Osteoblast (primary cell): ENCODE measurements at regions not wholly inside any gene's neighbourhood (a gene's known extent, or its start where the extent isn't known, plus 50 kb on each side); places are given as distances from the start of the nearest gene placed in this dataset.

ENCODE experiments used
- DNase-seq: peaks from one replicate; pipeline ENCODE4 v3.0.0; 2011; ENCODE audit warnings: low spot score, mixed read lengths; ENCODE audit not compliant: insufficient read length; ENCODE audit errors: missing footprints
- H2AFZ ChIP-seq: 2 replicates; pipeline ENCODE4 v1.6.0; 2011; ENCODE audit warnings: mild to moderate bottlenecking, low read length
- H3K27ac ChIP-seq: 2 replicates; pipeline ENCODE4 v1.5.1; 2011; ENCODE audit warnings: mild to moderate bottlenecking, low read depth, low read length, moderate library complexity
- H3K27me3 ChIP-seq: 2 replicates; pipeline ENCODE4 v1.6.0; 2012; ENCODE audit warnings: mild to moderate bottlenecking, control low read depth, inconsistent platforms, low read length, moderate library complexity; ENCODE audit not compliant: insufficient read depth
- H3K36me3 ChIP-seq: 2 replicates; pipeline ENCODE4 v1.5.1; 2011; ENCODE audit warnings: mild to moderate bottlenecking, low read length, control low read depth, moderate library complexity; ENCODE audit not compliant: insufficient read depth
- H3K4me1 ChIP-seq: 2 replicates; pipeline ENCODE4 v1.5.1; 2011; ENCODE audit warnings: mild to moderate bottlenecking, low read length, control low read depth, moderate library complexity; ENCODE audit not compliant: insufficient read depth
- H3K4me2 ChIP-seq: 2 replicates; pipeline ENCODE4 v1.6.0; 2011; ENCODE audit warnings: mild to moderate bottlenecking, low read length; ENCODE audit not compliant: insufficient read depth
- H3K4me3 ChIP-seq: fragments of 200-600 bp; sonication (generic); 3 replicates; pipeline ENCODE4 v1.5.1; 2012; ENCODE audit warnings: mild to moderate bottlenecking, low read length, inconsistent platforms; ENCODE audit not compliant: insufficient read depth
- H3K79me2 ChIP-seq: 2 replicates; pipeline ENCODE4 v1.6.0; 2012; ENCODE audit warnings: mild to moderate bottlenecking, low read length, control low read depth, inconsistent platforms; ENCODE audit not compliant: insufficient read depth
- H3K9me3 ChIP-seq: 2 replicates; pipeline ENCODE4 v1.5.1; 2011; ENCODE audit warnings: low read depth, low read length, control low read depth
- H4K20me1 ChIP-seq: 2 replicates; pipeline ENCODE4 v1.6.0; 2012; ENCODE audit warnings: mild to moderate bottlenecking, low read length, control low read depth; ENCODE audit not compliant: insufficient read depth
- TF ChIP-seq, protein P1 (sequence below): IDR thresholded peaks from 2 replicates; pipeline ENCODE4 v1.5.1; 2011; ENCODE audit warnings: mild to moderate bottlenecking, low read depth, low read length, moderate library complexity; ENCODE audit errors: extremely low read depth

DNA sequence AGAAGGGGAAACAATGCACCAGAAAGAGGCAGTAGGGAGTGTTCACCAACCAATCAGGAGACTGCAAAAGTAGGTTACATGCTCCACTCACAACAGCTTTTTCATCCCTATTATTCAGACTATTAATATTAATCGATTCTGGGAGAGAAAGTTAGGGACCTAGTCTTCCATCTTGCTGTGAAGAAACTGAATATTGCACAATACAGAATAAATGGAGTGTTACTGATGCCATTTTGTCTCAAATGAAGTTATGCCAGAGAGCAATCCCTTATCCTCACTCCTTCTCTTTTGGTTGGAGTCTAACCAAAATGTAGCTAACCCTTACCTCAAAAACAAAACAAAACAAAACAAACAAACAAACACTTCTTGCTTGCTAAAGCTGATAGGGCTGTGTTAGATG, 1120.9 kb upstream of the GYPC start:
- TF ChIP-seq, protein P1, sequence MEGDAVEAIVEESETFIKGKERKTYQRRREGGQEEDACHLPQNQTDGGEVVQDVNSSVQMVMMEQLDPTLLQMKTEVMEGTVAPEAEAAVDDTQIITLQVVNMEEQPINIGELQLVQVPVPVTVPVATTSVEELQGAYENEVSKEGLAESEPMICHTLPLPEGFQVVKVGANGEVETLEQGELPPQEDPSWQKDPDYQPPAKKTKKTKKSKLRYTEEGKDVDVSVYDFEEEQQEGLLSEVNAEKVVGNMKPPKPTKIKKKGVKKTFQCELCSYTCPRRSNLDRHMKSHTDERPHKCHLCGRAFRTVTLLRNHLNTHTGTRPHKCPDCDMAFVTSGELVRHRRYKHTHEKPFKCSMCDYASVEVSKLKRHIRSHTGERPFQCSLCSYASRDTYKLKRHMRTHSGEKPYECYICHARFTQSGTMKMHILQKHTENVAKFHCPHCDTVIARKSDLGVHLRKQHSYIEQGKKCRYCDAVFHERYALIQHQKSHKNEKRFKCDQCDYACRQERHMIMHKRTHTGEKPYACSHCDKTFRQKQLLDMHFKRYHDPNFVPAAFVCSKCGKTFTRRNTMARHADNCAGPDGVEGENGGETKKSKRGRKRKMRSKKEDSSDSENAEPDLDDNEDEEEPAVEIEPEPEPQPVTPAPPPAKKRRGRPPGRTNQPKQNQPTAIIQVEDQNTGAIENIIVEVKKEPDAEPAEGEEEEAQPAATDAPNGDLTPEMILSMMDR = no peak
- Histone ChIP-seq H4K20me1 (no peaks in the 10 kb centered on the region), H3K79me2 (no peaks in the 10 kb centered on the region), H3K4me3 (no peak overlapping the region), H3K27me3 (no peaks in the 10 kb centered on the region), H3K27ac (no peak overlapping the region), H3K4me2 (no peak overlapping the region), H3K4me1 (no peaks in the 10 kb centered on the region), H3K36me3 (no peaks in the 10 kb centered on the region), H3K9me3 (no peaks in the 10 kb centered on the region), H2AFZ (no peak overlapping the region)
- no peak for DNase-seq

DNA sequence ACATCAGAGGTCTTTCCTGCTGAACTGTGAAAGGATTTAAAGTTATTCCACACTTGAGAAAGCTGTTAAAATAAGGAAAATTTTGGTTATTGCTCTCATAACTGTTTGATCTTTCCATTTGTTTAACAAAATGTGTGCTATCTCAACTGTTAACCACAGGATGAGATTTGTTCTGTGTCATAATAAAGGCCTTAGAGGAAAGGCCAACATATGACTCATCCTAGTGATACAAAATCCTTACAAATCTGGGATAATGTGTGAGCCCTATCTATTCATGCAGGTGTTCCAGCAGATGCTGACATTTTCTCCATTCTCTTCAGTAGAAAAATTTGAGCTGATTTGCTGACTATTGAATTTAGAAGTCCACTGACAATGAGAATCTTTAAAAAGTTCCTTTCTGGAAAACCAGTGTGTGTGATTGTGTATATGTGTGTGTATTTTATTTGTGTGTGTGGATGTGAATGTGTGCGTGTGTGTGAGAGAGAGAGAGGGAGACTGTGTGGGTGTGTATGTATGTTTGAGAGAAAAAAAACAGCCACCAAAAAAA, 1111.9 kb upstream of the GYPC start:
- DNase-seq = no peak
- no peak overlapping the region for H2AFZ ChIP-seq
- TF ChIP-seq, protein P1 = no peak
- H3K36me3 ChIP-seq = no peaks in the 10 kb centered on the region
- H3K4me2 ChIP-seq = no peak overlapping the region
- H4K20me1 ChIP-seq = no peaks in the 10 kb centered on the region
- no peaks in the 10 kb centered on the region for H3K4me1 ChIP-seq
- H3K9me3 ChIP-seq = peaks cover 2% of the 10 kb centered on the region
- H3K4me3 ChIP-seq = no peak overlapping the region
- no peaks in the 10 kb centered on the region for H3K79me2 ChIP-seq
- H3K27ac ChIP-seq = no peak overlapping the region
- H3K27me3 ChIP-seq = no peaks in the 10 kb centered on the region

DNA sequence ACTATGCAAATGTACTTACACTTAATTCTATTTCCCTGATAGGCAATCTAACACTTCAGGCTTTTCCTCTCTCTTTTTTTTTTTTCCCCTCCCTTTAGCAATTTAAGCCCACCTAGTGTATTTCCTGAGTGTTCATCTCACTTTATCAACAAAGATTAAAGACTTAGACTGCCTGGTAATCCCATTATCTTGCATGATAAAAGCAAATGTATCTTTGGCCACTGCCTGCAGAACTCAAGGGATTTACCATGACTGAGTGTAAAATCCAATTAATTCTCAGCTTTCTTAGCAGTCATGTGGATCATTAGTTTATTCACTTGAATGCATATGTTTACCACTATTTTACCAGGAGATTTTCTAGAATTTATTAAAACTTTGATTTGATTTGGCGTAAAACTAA, 1102.2 kb upstream of the GYPC start:
- H3K4me3 ChIP-seq = no peak overlapping the region
- no peaks in the 10 kb centered on the region for H3K36me3 ChIP-seq
- TF ChIP-seq, protein P1 = no peak

DNA sequence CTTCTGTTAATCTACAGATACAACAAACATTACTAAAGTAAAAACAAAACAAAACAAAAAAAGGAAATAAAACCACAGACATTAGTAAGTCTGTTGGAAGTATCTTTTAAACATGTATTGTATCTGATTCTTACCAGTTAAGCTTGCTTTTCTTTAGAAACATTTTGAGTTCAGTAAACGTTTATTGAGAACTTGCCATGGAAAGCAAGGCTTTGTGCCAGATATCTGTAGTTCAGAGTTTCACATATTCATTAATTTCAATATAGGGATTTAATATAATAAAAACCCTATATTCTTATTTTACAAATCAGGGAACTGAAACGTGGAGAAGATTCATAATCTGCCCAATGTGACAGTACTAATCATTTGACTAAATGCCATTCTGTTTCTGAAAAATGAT, 1101.0 kb upstream of the GYPC start:
- H3K4me2 ChIP-seq = no peak overlapping the region
- no peak overlapping the region for H2AFZ ChIP-seq
- no peak overlapping the region for H3K4me3 ChIP-seq
- TF ChIP-seq, protein P1 = no peak
- H3K27ac ChIP-seq = no peak overlapping the region
- no peaks in the 10 kb centered on the region for H4K20me1 ChIP-seq
- no peaks in the 10 kb centered on the region for H3K4me1 ChIP-seq
- no peaks in the 10 kb centered on the region for H3K27me3 ChIP-seq
- no peaks in the 10 kb centered on the region for H3K36me3 ChIP-seq
- no peak for DNase-seq
- no peaks in the 10 kb centered on the region for H3K79me2 ChIP-seq
- H3K9me3 ChIP-seq = no peaks in the 10 kb centered on the region

More for the DNA sequence above, 1102.2 kb upstream of the GYPC start:
- no peaks in the 10 kb centered on the region for H3K79me2 ChIP-seq
- no peak overlapping the region for H2AFZ ChIP-seq
- no peak overlapping the region for H3K4me2 ChIP-seq
- H3K27me3 ChIP-seq = no peaks in the 10 kb centered on the region
- DNase-seq = no peak
- H3K4me1 ChIP-seq = no peaks in the 10 kb centered on the region
- H4K20me1 ChIP-seq = no peaks in the 10 kb centered on the region
- H3K27ac ChIP-seq = no peak overlapping the region
- no peaks in the 10 kb centered on the region for H3K9me3 ChIP-seq
